ENCODE measurements at regions not wholly inside any gene's neighbourhood (a gene's known extent, or its start where the extent isn't known, plus 50 kb on each side); places are given as distances from the start of the nearest gene placed in this dataset.

DNA sequence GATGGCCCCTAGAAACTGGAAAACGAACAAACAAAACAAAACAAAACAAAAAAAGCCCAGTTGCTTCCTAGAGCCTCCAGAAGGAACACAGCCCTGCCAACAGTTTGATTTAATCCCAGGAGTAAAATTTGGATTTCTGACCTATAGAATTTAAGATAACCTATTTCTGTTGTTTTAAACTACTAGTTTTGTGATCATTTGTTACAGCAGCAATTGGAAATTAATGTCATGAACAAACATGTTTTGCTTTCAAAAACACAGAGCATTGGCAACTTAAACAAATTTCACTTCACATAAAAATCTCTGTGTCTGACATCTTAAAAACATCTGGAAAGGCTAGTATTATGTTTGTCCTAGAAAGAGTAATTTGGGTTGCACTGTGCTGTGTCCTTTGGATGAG, 437.3 kb downstream of the METTL15 start:
- TF ChIP-seq FOXK2 (IDR thresholded peaks at IDR 0.05) (no peak), FOXA1 (IDR thresholded peaks at IDR 0.05) (no peak), L3MBTL2 (conservative IDR thresholded peaks at IDR 0.05) (no peak), HDGF (IDR thresholded peaks at IDR 0.05; ENCODE audit: borderline replicate concordance) (no peak), FOXM1 (IDR thresholded peaks at IDR 0.05; ENCODE audit: borderline replicate concordance) (no peak)
